ENCODE measurements at regions not wholly inside any gene's neighbourhood (a gene's known extent, or its start where the extent isn't known, plus 50 kb on each side); places are given as distances from the start of the nearest gene placed in this dataset.

- H3K27me3 Mint-ChIP-seq (ENCODE audit: low read depth): no peaks in the 10 kb centered on the region
- DNase-seq (ENCODE audit: low spot score): no peak
- H3K27ac Mint-ChIP-seq: no peak overlapping the region
- intact Hi-C loops (cut with micrococcal nuclease): no loop called here
- H3K4me3 Mint-ChIP-seq (ENCODE audit: low read depth): no peak overlapping the region
- no peaks in the 10 kb centered on the region for H3K9me3 Mint-ChIP-seq
- H3K36me3 Mint-ChIP-seq (ENCODE audit: low read depth): no peaks in the 10 kb centered on the region
- H3K4me1 Mint-ChIP-seq (ENCODE audit: low read depth): no peaks in the 10 kb centered on the region
Measured at GRCh38 chr3:124268355-124268754, 276.4 kb upstream of the ROPN1 start.

- no peak for DNase-seq (ENCODE audit: low spot score)
- intact Hi-C loops (cut with micrococcal nuclease): no loop called here
- Mint-ChIP-seq H3K9me3 (no peaks in the 10 kb centered on the region), H3K4me1 (ENCODE audit: low read depth) (no peaks in the 10 kb centered on the region), H3K36me3 (ENCODE audit: low read depth) (no peaks in the 10 kb centered on the region), H3K27me3 (ENCODE audit: low read depth) (no peaks in the 10 kb centered on the region), H3K4me3 (ENCODE audit: low read depth) (no peak overlapping the region), H3K27ac (no peak overlapping the region)
Measured at GRCh38 chr3:124269619-124270018, 277.7 kb upstream of the ROPN1 start.

GRCh38 chr3:124272605-124273151, 280.8 kb upstream of the ROPN1 start:
- intact Hi-C loops (cut with micrococcal nuclease): no loop called here
- Mint-ChIP-seq H3K27me3 (ENCODE audit: low read depth) (no peaks in the 10 kb centered on the region), H3K36me3 (ENCODE audit: low read depth) (no peaks in the 10 kb centered on the region), H3K9me3 (no peaks in the 10 kb centered on the region), H3K27ac (no peak overlapping the region), H3K4me1 (ENCODE audit: low read depth) (no peaks in the 10 kb centered on the region), H3K4me3 (ENCODE audit: low read depth) (no peak overlapping the region)
- no peak for DNase-seq (ENCODE audit: low spot score)

GRCh38 chr3:124273651-124274050, 281.7 kb upstream of the ROPN1 start:
- no peak overlapping the region for H3K4me3 Mint-ChIP-seq (ENCODE audit: low read depth)

GRCh38 chr3:124274051-124274450, 282.1 kb upstream of the ROPN1 start:
- Mint-ChIP-seq H3K27me3 (ENCODE audit: low read depth) (no peaks in the 10 kb centered on the region), H3K36me3 (ENCODE audit: low read depth) (no peaks in the 10 kb centered on the region), H3K9me3 (no peaks in the 10 kb centered on the region), H3K27ac (no peak overlapping the region), H3K4me1 (ENCODE audit: low read depth) (no peaks in the 10 kb centered on the region), H3K4me3 (ENCODE audit: low read depth) (no peak overlapping the region)
- no peak for DNase-seq (ENCODE audit: low spot score)
- intact Hi-C loops (cut with micrococcal nuclease): no loop called here

More at GRCh38 chr3:124273651-124274050, 281.7 kb upstream of the ROPN1 start:
- Mint-ChIP-seq H3K27me3 (ENCODE audit: low read depth) (no peaks in the 10 kb centered on the region), H3K36me3 (ENCODE audit: low read depth) (no peaks in the 10 kb centered on the region), H3K4me1 (ENCODE audit: low read depth) (no peaks in the 10 kb centered on the region), H3K9me3 (no peaks in the 10 kb centered on the region), H3K27ac (no peak overlapping the region)
- intact Hi-C loops (cut with micrococcal nuclease): no loop called here
- DNase-seq (ENCODE audit: low spot score): no peak

GRCh38 chr3:124275412-124275811, 283.5 kb upstream of the ROPN1 start:
- Mint-ChIP-seq H3K9me3 (no peaks in the 10 kb centered on the region), H3K4me1 (ENCODE audit: low read depth) (no peaks in the 10 kb centered on the region), H3K4me3 (ENCODE audit: low read depth) (no peak overlapping the region), H3K27ac (no peak overlapping the region), H3K27me3 (ENCODE audit: low read depth) (no peaks in the 10 kb centered on the region), H3K36me3 (ENCODE audit: low read depth) (no peaks in the 10 kb centered on the region)
- no peak for DNase-seq (ENCODE audit: low spot score)
- intact Hi-C loops (cut with micrococcal nuclease): no loop called here

GRCh38 chr3:124276133-124276532, 284.2 kb upstream of the ROPN1 start:
- Mint-ChIP-seq H3K4me3 (ENCODE audit: low read depth) (no peak overlapping the region), H3K4me1 (ENCODE audit: low read depth) (no peaks in the 10 kb centered on the region), H3K36me3 (ENCODE audit: low read depth) (no peaks in the 10 kb centered on the region), H3K27ac (no peak overlapping the region), H3K27me3 (ENCODE audit: low read depth) (no peaks in the 10 kb centered on the region), H3K9me3 (no peaks in the 10 kb centered on the region)
- intact Hi-C loops (cut with micrococcal nuclease): no loop called here
- no peak for DNase-seq (ENCODE audit: low spot score)

- no peak overlapping the region for H3K27ac Mint-ChIP-seq
- no peaks in the 10 kb centered on the region for H3K27me3 Mint-ChIP-seq (ENCODE audit: low read depth)
- H3K9me3 Mint-ChIP-seq: no peaks in the 10 kb centered on the region
- intact Hi-C loops (cut with micrococcal nuclease): no loop called here
- no peak overlapping the region for H3K4me3 Mint-ChIP-seq (ENCODE audit: low read depth)
- no peaks in the 10 kb centered on the region for H3K36me3 Mint-ChIP-seq (ENCODE audit: low read depth)
- no peak for DNase-seq (ENCODE audit: low spot score)
- H3K4me1 Mint-ChIP-seq (ENCODE audit: low read depth): no peaks in the 10 kb centered on the region
Measured at GRCh38 chr3:124276539-124277143, 284.7 kb upstream of the ROPN1 start.

- intact Hi-C loops (cut with micrococcal nuclease): no loop called here
- H3K27ac Mint-ChIP-seq: no peak overlapping the region
- no peaks in the 10 kb centered on the region for H3K36me3 Mint-ChIP-seq (ENCODE audit: low read depth)
- no peaks in the 10 kb centered on the region for H3K27me3 Mint-ChIP-seq (ENCODE audit: low read depth)
- no peak for DNase-seq (ENCODE audit: low spot score)
- no peaks in the 10 kb centered on the region for H3K9me3 Mint-ChIP-seq
- H3K4me1 Mint-ChIP-seq (ENCODE audit: low read depth): no peaks in the 10 kb centered on the region
- no peak overlapping the region for H3K4me3 Mint-ChIP-seq (ENCODE audit: low read depth)
Measured at GRCh38 chr3:124277144-124277890, 285.4 kb upstream of the ROPN1 start.

- no peak for DNase-seq (ENCODE audit: low spot score)
- no peaks in the 10 kb centered on the region for H3K9me3 Mint-ChIP-seq
- H3K36me3 Mint-ChIP-seq (ENCODE audit: low read depth): no peaks in the 10 kb centered on the region
- H3K4me3 Mint-ChIP-seq (ENCODE audit: low read depth): no peak overlapping the region
- no peaks in the 10 kb centered on the region for H3K4me1 Mint-ChIP-seq (ENCODE audit: low read depth)
- H3K27ac Mint-ChIP-seq: no peak overlapping the region
- intact Hi-C loops (cut with micrococcal nuclease): no loop called here
- no peaks in the 10 kb centered on the region for H3K27me3 Mint-ChIP-seq (ENCODE audit: low read depth)
Measured at GRCh38 chr3:124281453-124282316, 289.8 kb upstream of the ROPN1 start.

GRCh38 chr3:124282751-124283651, 291.1 kb upstream of the ROPN1 start:
- no peak for DNase-seq (ENCODE audit: low spot score)
- Mint-ChIP-seq H3K27ac (no peak overlapping the region), H3K9me3 (no peaks in the 10 kb centered on the region), H3K4me3 (ENCODE audit: low read depth) (no peak overlapping the region), H3K27me3 (ENCODE audit: low read depth) (no peaks in the 10 kb centered on the region), H3K36me3 (ENCODE audit: low read depth) (no peaks in the 10 kb centered on the region), H3K4me1 (ENCODE audit: low read depth) (no peaks in the 10 kb centered on the region)
- intact Hi-C loops (cut with micrococcal nuclease): no loop called here

GRCh38 chr3:124283652-124284023, 291.7 kb upstream of the ROPN1 start:
- Mint-ChIP-seq H3K4me1 (ENCODE audit: low read depth) (no peaks in the 10 kb centered on the region), H3K27me3 (ENCODE audit: low read depth) (no peaks in the 10 kb centered on the region), H3K27ac (no peak overlapping the region), H3K4me3 (ENCODE audit: low read depth) (no peak overlapping the region), H3K36me3 (ENCODE audit: low read depth) (no peaks in the 10 kb centered on the region), H3K9me3 (no peaks in the 10 kb centered on the region)
- intact Hi-C loops (cut with micrococcal nuclease): no loop called here
- no peak for DNase-seq (ENCODE audit: low spot score)

All from activated T-helper 2 cell treated with anti-CD3 and anti-CD28 coated beads, Interferon-gamma antibody, Interleukin-2, Interleukin-4, amounts not matched to agents 10 μg/mL and 5 μg/mL and 100 μg/mL, durations not matched to agents 14 hours and 24 hours and 36 hours (primary cell).